ENCODE measurements at regions not wholly inside any gene's neighbourhood (a gene's known extent, or its start where the extent isn't known, plus 50 kb on each side); places are given as distances from the start of the nearest gene placed in this dataset.
A peak's percentile ranks its signal among the peaks of the same experiment; 100 is the strongest.

DNA sequence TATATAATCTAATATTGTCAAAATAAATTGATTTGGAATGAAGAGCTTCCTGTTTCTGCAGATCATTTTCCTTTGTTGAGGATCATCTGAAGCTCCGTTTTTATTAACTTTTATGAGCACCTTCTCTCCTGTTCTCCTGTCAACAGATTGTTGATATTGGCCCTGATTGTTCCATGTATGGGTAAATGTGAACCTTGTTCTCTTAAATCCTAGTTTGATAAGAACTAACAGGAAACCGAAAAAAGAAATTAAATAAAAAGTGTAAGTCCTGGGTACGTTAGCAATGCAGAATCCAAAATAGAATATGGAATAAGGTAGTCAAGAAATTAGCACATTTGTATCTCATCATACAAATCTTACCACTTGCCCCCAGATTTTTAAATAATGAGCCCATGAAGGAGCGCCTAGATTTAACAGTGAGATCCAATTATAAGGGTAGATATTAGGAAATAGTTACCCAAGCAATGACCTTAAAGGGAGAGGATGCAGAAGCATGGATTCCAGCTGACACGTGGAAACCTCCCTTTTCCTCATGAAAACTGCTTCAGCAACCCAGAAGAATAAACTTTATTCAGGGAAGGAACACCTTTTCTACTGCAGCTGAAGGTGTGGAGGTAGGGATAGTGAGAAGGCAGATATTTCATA is 80.8 kb upstream of the PIK3R1 start:
- H3K4me3 Mint-ChIP-seq, result no peak overlapping the region
- H3K27me3 Mint-ChIP-seq, result peaks cover 35% of the 10 kb centered on the region
- H3K36me3 Mint-ChIP-seq (ENCODE audit: low read depth), result no peaks in the 10 kb centered on the region
- peaks cover 2% of the 10 kb centered on the region for H3K4me1 Mint-ChIP-seq
- H3K27ac Mint-ChIP-seq, result no peak overlapping the region
- no peak for DNase-seq
- ATAC-seq, result no peak
- H3K9me3 ChIP-seq (ENCODE audit: control insufficient read depth, low read length, poor library complexity, severe bottlenecking), result no peaks in the 10 kb centered on the region

DNA sequence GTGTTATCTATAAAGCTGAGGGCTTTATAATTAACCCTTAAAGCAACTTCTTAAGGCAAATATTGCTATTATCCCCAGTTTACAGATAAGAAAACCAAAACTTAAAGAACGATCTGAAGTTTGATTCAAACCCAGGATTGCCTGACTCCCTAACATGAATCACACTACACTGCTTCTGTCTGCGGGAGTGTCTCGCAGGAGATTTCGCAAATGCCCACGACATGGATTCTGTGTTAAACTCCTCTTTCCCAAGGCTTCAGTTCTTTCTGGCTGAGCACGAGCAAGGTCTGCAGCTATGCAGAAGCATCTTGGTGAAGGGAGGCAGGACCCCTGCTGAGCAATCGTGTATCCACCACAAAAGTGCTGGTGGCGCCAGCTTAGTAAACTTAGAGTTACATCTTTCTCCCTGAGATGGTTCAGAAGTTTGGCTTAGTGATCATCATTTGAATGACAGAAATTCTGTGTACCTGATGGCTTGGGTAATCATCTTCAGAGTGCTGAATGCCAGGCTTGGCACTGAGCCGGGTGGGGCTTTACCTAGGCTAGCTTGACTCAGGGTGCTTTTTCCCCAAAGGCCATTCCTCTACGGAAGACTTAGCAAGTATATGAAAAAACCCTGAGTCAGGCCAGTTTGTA is 81.4 kb upstream of the PIK3R1 start:
- H3K36me3 Mint-ChIP-seq (ENCODE audit: low read depth), result no peaks in the 10 kb centered on the region
- no peaks in the 10 kb centered on the region for H3K9me3 ChIP-seq (ENCODE audit: control insufficient read depth, low read length, poor library complexity, severe bottlenecking)
- peaks cover 35% of the 10 kb centered on the region for H3K27me3 Mint-ChIP-seq
- no peak overlapping the region for H3K4me3 Mint-ChIP-seq
- H3K4me1 Mint-ChIP-seq, result peaks cover 2% of the 10 kb centered on the region
- no peak overlapping the region for H3K27ac Mint-ChIP-seq
- ATAC-seq (no peak), DNase-seq (no peak)

DNA sequence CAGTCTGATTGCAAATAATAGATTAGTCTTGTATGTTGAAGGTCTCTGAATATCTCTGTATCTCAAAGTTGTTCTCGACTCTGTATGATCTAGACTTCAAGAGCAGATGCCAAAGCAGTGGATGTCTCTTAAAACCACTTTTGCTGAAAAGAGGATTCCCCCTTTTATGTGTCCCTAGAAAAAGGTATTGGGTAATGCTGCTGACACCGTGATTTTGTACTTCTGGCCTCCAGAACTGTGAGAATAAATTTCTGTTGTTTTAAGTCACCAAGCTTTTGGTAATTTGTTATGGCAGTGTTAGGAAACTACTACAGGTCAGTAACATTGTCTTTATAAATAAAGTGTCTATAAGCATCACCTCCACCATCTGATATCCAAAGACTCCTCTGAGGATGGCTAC is 85.3 kb upstream of the PIK3R1 start:
- Mint-ChIP-seq H3K27ac (no peak overlapping the region), H3K4me3 (no peak overlapping the region), H3K36me3 (ENCODE audit: low read depth) (no peaks in the 10 kb centered on the region), H3K27me3 (peaks cover 22% of the 10 kb centered on the region), H3K4me1 (peaks cover 2% of the 10 kb centered on the region)
- ATAC-seq (no peak), DNase-seq (no peak)
- H3K9me3 ChIP-seq (ENCODE audit: control insufficient read depth, low read length, poor library complexity, severe bottlenecking), result no peaks in the 10 kb centered on the region

DNA sequence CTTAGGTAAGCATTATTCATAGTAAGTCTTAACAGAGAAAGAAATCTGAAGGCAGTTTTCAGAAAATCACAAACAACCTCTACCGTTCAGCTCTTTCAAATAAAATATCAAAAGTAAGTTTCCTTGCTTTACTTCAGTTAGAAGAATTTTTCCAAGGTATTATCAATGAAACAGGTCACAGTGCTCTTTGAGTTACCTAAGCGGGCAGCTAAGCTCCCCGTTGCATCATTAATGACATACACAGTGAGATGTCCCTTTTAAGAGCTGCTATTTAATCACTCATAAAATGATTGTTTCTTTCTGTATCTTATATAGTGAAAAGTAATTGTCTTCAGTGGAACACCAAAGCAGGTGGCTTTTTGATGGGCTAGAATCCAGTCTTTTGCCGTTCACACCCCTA is 86.2 kb upstream of the PIK3R1 start:
- H3K4me3 Mint-ChIP-seq, result no peak overlapping the region
- no peaks in the 10 kb centered on the region for H3K36me3 Mint-ChIP-seq (ENCODE audit: low read depth)
- no peak for DNase-seq
- H3K27ac Mint-ChIP-seq, result no peak overlapping the region
- no peak for ATAC-seq
- no peaks in the 10 kb centered on the region for H3K9me3 ChIP-seq (ENCODE audit: control insufficient read depth, low read length, poor library complexity, severe bottlenecking)
- H3K27me3 Mint-ChIP-seq, result peaks cover 14% of the 10 kb centered on the region
- H3K4me1 Mint-ChIP-seq, result peaks cover 2% of the 10 kb centered on the region

DNA sequence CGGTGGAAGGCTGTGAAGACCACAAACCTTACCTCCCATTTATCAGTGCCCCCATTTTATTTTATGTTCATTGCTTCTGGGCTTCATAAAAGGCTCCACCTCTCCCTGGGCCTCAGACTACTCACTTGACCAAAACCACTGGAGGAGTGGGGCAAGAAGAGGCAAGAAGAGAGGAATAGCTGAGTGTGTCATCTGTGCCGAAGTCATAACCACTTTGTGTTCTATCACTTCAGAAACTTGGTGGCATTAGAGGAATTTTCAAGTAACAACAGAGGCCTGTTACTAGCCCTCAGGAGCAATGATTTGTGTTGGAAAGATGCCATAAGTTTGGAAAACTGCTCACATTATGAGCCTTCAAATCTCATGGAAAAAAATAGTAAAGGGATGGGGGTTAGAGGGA is 88.7 kb upstream of the PIK3R1 start:
- H3K9me3 ChIP-seq (ENCODE audit: control insufficient read depth, low read length, poor library complexity, severe bottlenecking), result no peaks in the 10 kb centered on the region
- ATAC-seq, result no peak
- Mint-ChIP-seq H3K27ac (no peak overlapping the region), H3K27me3 (peaks cover 20% of the 10 kb centered on the region), H3K36me3 (ENCODE audit: low read depth) (no peaks in the 10 kb centered on the region), H3K4me3 (no peak overlapping the region), H3K4me1 (peaks cover 17% of the 10 kb centered on the region)
- no peak for DNase-seq

DNA sequence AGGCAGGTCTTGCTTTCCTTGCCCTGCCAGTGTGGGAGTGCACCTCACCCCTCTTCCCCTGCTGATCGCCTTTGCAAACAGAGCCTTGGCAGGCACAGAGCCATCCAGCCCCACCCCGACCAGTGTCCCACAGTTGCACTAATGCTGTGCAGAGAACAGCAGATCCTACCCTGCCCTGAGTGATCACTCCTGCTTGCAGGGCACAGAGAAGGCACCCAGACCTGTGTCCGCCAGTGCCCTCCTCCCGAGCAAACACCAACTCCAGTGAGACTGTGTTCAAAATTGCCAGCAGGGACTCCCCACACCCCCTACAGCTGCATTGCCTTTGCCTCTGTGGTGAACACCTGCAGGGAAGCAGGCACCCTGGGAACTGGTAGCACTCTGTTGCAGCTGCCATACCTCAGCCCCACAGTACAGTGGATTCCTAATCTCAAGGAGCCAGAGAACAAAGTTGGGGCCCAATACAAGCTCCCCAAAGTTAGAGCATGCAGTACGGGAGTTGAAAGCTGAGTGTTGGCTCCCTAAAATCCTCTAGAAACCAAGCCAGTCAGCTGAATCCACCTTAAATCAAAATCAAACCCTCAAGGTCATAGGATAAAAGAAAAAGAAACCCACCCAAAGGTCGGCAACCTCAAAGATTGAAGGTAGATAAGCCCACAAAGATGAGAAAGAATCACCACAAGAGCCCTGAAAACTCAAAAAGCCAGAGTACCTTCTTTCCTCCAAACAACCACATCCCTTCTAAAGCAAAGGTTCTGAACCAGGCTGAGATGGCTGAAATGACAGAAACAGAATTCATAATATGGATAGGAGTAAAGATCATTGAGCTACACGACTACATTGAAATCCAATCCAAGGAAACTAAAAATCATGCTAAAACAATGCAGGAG is 92.9 kb upstream of the PIK3R1 start:
- Mint-ChIP-seq H3K27me3 (peaks cover 12% of the 10 kb centered on the region), H3K36me3 (ENCODE audit: low read depth) (no peaks in the 10 kb centered on the region), H3K27ac (no peak overlapping the region), H3K4me1 (peaks cover 25% of the 10 kb centered on the region), H3K4me3 (no peak overlapping the region)
- ATAC-seq, result peak; percentile 45
- no peaks in the 10 kb centered on the region for H3K9me3 ChIP-seq (ENCODE audit: control insufficient read depth, low read length, poor library complexity, severe bottlenecking)
- DNase-seq, result no peak

DNA sequence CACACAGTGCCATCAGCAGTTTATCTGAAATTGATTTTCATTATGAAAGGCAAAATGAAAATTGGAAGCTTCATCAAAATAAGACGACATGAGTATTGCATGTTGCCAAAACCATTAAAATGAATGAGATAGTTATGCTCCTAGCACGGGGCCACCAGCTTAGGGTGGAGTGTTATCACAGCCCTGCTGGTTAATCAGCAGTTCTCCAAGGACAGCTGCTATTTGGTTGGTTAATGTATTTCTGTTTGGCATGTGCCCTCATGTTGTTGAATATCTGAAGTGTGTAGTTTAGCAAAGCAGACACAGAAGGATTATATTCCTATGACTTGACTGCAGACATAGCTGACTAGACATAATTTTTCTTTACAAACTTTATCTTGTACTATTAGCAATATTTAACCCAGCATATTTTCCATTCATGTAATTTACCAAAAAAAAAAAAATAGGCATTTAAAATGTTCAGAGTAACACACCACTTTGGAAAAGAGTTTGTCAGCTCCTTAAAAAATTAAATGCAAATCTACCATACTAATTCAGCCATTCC is 98.6 kb upstream of the PIK3R1 start:
- H3K4me3 Mint-ChIP-seq, result no peak overlapping the region
- no peak overlapping the region for H3K27ac Mint-ChIP-seq
- no peaks in the 10 kb centered on the region for H3K9me3 ChIP-seq (ENCODE audit: control insufficient read depth, low read length, poor library complexity, severe bottlenecking)
- peaks cover 5% of the 10 kb centered on the region for H3K36me3 Mint-ChIP-seq (ENCODE audit: low read depth)
- ATAC-seq, result no peak
- peaks cover 13% of the 10 kb centered on the region for H3K4me1 Mint-ChIP-seq
- DNase-seq, result no peak
- H3K27me3 Mint-ChIP-seq, result peaks cover 23% of the 10 kb centered on the region

DNA sequence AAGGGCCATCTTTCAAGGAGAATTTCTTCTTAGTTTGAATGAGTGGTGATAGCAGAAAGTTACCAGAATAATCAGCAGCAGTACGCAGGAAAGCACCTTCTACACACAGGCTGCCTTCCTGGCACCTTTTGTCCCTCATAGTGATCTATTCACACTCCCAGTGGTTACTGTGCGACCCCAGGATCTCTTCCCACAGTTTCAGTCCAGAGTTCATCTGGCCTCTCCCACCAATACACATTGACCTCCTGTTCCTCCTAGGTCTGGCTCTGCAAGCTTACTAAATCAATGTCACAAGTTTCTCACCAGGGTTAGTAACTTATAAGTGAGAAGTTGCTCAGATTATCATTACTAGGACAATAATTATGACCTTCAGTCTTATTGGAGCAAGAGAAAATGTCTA is 99.1 kb upstream of the PIK3R1 start:
- no peak overlapping the region for H3K4me3 Mint-ChIP-seq

DNA sequence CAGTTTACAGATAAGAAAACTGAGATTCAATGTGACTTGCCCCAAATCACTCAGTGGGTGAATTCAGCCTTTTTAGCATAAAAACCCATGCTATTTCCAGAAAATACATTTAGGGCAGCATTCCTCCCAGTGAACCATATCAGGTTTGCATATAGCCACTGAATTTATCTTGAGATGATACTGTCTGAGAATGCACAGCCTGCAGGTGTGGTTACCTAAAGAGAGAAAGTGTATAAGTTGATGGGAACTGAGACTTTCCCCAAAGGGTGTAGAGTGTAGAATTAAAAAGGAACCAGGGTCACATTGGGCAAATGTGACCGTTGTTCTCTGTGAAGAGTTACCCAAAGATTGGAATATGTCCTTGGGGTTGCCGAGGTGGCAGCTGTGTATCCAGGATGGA is 100.0 kb upstream of the PIK3R1 start:
- no peak for ATAC-seq
- H3K4me3 Mint-ChIP-seq, result no peak overlapping the region
- peaks cover 8% of the 10 kb centered on the region for H3K4me1 Mint-ChIP-seq
- peaks cover 23% of the 10 kb centered on the region for H3K27me3 Mint-ChIP-seq
- H3K36me3 Mint-ChIP-seq (ENCODE audit: low read depth), result peaks cover 5% of the 10 kb centered on the region
- no peak for DNase-seq
- no peaks in the 10 kb centered on the region for H3K9me3 ChIP-seq (ENCODE audit: control insufficient read depth, low read length, poor library complexity, severe bottlenecking)
- no peak overlapping the region for H3K27ac Mint-ChIP-seq

More for the DNA sequence above, 99.1 kb upstream of the PIK3R1 start:
- Mint-ChIP-seq H3K27ac (no peak overlapping the region), H3K4me1 (peaks cover 10% of the 10 kb centered on the region), H3K36me3 (ENCODE audit: low read depth) (peaks cover 5% of the 10 kb centered on the region), H3K27me3 (peaks cover 23% of the 10 kb centered on the region)
- ATAC-seq (no peak), DNase-seq (no peak)
- no peaks in the 10 kb centered on the region for H3K9me3 ChIP-seq (ENCODE audit: control insufficient read depth, low read length, poor library complexity, severe bottlenecking)

DNA sequence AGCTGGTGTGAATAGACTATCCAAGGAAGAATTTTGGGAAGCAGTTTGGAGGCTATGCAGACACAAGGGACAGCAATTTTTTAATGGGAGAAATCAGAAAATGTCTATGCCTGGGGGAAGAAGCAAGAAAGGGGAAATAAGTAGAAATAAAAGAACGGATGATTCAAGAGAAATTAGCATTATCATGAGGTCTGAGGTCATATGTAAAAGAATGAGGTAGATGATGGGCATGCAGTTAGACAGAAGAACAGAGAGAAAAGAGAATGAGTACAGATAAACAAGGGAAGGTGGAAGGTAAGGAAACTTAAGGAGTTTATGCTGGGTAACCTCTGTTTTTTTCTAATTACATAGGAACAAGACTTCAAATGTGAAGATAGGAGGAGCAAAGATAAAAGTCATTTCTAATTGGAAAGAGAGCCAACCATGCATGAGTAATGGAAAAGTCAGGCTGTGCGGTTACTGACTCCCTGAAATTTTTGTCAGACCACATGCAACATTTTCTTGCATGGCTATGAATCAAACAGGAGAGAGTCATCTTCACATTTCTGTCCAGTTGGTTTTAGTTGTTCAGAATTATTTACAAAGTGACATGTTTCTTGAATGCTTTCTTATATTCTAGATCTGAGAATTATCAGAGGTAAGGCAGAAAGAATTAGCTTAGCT is 101.0 kb upstream of the PIK3R1 start:
- DNase-seq (no peak), ATAC-seq (no peak)
- H3K9me3 ChIP-seq (ENCODE audit: control insufficient read depth, low read length, poor library complexity, severe bottlenecking), result no peaks in the 10 kb centered on the region
- peaks cover 5% of the 10 kb centered on the region for H3K36me3 Mint-ChIP-seq (ENCODE audit: low read depth)
- H3K27me3 Mint-ChIP-seq, result peaks cover 23% of the 10 kb centered on the region
- no peak overlapping the region for H3K27ac Mint-ChIP-seq
- H3K4me1 Mint-ChIP-seq, result peaks cover 4% of the 10 kb centered on the region
- no peak overlapping the region for H3K4me3 Mint-ChIP-seq

DNA sequence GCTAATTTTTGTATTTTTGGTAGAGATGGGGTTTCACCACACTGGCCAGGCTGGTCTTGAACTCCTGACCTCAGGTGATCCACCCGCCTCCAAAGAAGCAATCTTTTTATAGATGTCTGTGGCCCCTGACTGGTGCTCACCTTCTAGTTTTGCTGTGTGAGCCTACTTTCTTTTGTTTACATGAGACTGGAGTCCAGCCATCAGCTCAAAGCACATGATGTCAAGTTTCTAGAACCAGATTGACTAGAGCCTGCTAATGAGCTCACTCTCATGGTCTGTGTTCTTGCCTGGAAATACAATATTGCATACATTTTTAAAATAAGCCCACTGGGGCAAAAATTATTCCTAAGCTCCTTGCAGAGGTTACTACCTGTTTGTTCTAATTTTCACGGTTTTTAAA is 102.9 kb upstream of the PIK3R1 start:
- DNase-seq (no peak), ATAC-seq (no peak)
- Mint-ChIP-seq H3K36me3 (ENCODE audit: low read depth) (peaks cover 6% of the 10 kb centered on the region), H3K4me3 (no peak overlapping the region), H3K27ac (no peak overlapping the region), H3K4me1 (peaks cover 3% of the 10 kb centered on the region), H3K27me3 (peaks cover 23% of the 10 kb centered on the region)
- H3K9me3 ChIP-seq (ENCODE audit: control insufficient read depth, low read length, poor library complexity, severe bottlenecking), result no peaks in the 10 kb centered on the region

DNA sequence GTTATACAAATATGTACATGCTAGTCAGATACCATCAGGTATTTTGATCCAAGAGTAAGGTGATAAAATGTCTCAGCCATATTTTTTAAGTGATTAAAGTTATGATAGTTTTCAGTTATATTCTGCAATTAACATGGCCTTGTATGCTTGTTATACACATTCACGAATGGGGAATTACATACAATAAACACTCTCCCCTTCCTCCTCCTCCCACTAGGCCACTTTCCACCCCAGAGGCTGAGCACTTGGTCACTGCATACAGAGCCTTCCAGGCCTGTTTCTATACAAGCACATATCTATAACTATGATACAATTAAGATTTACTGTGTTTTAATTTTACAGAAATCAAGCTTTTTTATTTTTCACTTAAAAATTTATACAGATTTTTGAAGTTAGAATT is 104.7 kb upstream of the PIK3R1 start:
- DNase-seq (no peak), ATAC-seq (no peak)
- no peak overlapping the region for H3K4me3 Mint-ChIP-seq
- H3K27ac Mint-ChIP-seq, result no peak overlapping the region
- no peaks in the 10 kb centered on the region for H3K9me3 ChIP-seq (ENCODE audit: control insufficient read depth, low read length, poor library complexity, severe bottlenecking)
- H3K27me3 Mint-ChIP-seq, result peaks cover 19% of the 10 kb centered on the region
- H3K4me1 Mint-ChIP-seq, result peaks cover 3% of the 10 kb centered on the region
- peaks cover 4% of the 10 kb centered on the region for H3K36me3 Mint-ChIP-seq (ENCODE audit: low read depth)

DNA sequence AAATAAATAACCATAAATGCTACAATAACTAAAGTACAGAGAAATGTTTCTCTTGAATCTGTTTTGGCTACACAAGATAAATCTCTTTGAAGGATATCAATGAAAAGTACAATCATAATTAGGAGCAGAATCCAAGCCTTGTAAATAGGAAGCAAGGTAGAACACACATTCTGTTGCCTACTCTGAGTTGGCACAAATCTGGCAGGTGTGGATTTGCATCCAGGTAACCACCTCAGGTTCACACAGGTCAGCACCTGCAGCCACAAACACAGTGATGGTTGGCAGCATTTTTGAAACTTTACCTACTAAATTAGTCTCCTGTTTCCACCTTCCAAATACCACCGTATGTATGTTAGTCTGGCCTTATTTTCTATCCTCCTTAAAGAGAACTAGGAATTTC is 105.3 kb upstream of the PIK3R1 start:
- Mint-ChIP-seq H3K27me3 (peaks cover 13% of the 10 kb centered on the region), H3K4me3 (no peak overlapping the region), H3K27ac (no peak overlapping the region), H3K4me1 (peaks cover 3% of the 10 kb centered on the region), H3K36me3 (ENCODE audit: low read depth) (peaks cover 4% of the 10 kb centered on the region)
- ATAC-seq (no peak), DNase-seq (no peak)
- no peaks in the 10 kb centered on the region for H3K9me3 ChIP-seq (ENCODE audit: control insufficient read depth, low read length, poor library complexity, severe bottlenecking)
